Activated T-cell treated with anti-CD3 and anti-CD28 coated beads, Interleukin-2, amount 50 U/mL, for 24 hours (primary cell): ENCODE measurements at regions not wholly inside any gene's neighbourhood (a gene's known extent, or its start where the extent isn't known, plus 50 kb on each side); places are given as distances from the start of the nearest gene placed in this dataset.
"Not testable (repeated sequence)": the region's sequence is repeated elsewhere in the genome, so short reads cannot be mapped to it uniquely, and the experiment has no call there.

Experiments used
- DNase-seq: peaks from one replicate; pipeline ENCODE4 v3.0.0-alpha.2; 2020
- H3K27ac Mint-ChIP-seq: 2 replicates; pipeline ENCODE4 v1.8.0; 2020; ENCODE audit warnings: mild to moderate bottlenecking, mixed read lengths
- H3K27me3 Mint-ChIP-seq: 2 replicates; pipeline ENCODE4 v1.8.0; 2020; ENCODE audit warnings: mixed read lengths
- H3K36me3 Mint-ChIP-seq: 2 replicates; pipeline ENCODE4 v1.8.0; 2020; ENCODE audit warnings: low read depth, mixed read lengths
- H3K4me1 Mint-ChIP-seq: 2 replicates; pipeline ENCODE4 v1.8.0; 2020; ENCODE audit warnings: low read depth, mixed read lengths
- H3K4me3 Mint-ChIP-seq: 2 replicates; pipeline ENCODE4 v1.8.0; 2020; ENCODE audit warnings: mild to moderate bottlenecking, moderate library complexity, mixed read lengths
- H3K9me3 Mint-ChIP-seq: 2 replicates; pipeline ENCODE4 v1.8.0; 2020; ENCODE audit warnings: mixed read lengths

DNA sequence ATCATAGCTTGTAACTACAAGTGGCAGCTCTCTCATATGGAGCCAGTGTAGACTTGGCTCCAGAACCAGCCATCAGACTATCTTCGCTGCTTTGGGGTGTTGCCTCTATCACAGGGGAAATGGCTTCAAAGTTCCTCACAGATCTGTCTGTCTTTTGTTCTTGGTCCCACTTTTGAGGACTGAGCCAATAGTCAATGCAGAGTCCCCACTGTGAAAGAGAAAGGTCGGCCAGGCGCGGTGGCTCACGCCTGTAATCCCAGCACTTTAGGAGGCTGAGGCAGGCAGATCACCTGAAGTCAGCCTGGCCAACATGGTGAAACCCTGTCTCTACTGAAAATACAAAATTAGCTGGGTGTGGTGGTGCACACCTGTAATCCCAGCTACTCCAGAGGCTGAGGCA is 86.9 kb upstream of the FZD7 start:
- not testable (repeated sequence) for H3K4me3 Mint-ChIP-seq, H3K36me3 Mint-ChIP-seq, H3K27ac Mint-ChIP-seq, H3K4me1 Mint-ChIP-seq, H3K9me3 Mint-ChIP-seq, DNase-seq
- H3K27me3 Mint-ChIP-seq = peaks cover 23% of the 10 kb centered on the region

DNA sequence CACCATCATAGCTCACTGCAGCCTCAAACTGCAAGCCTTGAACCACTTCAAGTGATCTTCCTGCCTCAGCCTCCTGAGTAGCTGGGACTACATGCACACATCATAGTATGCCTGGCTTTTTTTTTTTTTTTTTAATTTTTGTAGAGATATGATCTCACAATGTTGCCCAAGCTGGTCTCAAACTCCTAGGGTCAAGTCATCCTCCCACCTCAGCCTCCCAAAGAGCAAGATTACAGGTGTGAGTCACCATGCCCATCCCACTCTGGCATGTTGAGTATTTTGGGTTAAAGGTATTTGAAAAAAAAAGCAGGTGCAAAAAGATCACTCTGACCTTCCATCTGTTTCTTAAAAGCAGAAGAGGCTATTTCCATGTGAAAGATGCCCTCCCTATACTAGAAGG is 86.4 kb upstream of the FZD7 start:
- no peak overlapping the region for H3K27ac Mint-ChIP-seq
- no peaks in the 10 kb centered on the region for H3K36me3 Mint-ChIP-seq
- H3K27me3 Mint-ChIP-seq = peaks cover 23% of the 10 kb centered on the region
- DNase-seq = no peak
- H3K9me3 Mint-ChIP-seq = no peaks in the 10 kb centered on the region
- H3K4me3 Mint-ChIP-seq = no peak overlapping the region
- H3K4me1 Mint-ChIP-seq = no peaks in the 10 kb centered on the region

DNA sequence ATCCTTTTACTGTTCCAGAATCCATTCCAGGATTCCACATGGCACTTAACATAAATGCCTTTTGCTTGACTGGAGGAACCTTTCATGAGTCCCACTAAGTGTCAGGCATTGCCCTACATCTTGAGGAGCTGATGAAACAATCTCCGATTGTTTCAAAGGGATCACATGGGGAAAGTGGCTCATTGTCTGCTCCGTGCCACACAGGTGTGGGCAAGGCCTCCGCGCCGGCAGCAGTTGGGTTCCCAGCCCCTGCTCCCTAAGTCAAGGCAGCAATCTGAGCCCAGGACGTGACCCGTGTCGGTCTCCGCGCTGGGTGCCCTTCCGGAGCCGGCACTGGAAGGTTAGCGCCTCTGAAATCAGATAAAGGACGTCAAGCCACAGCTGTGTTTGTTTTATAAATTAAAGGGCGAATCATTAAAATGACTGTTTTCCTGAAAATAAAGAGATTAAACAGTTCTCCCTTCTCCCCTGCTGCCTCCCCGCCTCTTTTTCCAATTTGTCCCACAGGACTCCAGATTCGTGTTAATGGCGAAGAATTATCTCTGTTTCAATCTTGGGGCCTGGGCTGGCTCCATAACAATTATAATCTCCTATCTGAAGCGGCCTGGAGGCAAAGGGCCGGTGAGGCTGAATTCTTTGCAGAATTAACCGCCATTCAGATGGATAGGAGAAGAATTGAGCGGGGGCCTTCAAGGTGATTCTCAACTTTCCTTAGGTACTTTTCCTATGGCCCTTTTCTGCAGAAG is 84.3 kb upstream of the FZD7 start:
- no peaks in the 10 kb centered on the region for H3K9me3 Mint-ChIP-seq
- no peak overlapping the region for H3K4me3 Mint-ChIP-seq
- H3K27me3 Mint-ChIP-seq = peaks cover 23% of the 10 kb centered on the region
- no peak overlapping the region for H3K27ac Mint-ChIP-seq
- no peaks in the 10 kb centered on the region for H3K4me1 Mint-ChIP-seq
- DNase-seq = no peak
- no peaks in the 10 kb centered on the region for H3K36me3 Mint-ChIP-seq

DNA sequence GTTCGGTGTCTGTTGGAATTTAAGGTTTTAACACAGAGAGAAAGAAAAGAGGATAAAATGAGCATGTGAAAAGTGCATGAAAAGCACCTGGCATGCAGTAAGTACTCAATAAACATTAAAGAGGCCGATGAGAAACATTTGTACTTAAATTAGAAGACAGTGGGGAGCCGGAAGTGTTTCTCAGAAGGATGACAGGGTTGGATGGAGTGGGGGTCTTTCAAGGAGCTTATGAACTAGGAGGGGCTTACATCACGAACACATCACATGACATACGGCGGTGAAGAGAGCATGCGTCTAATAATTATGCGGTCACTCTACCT is 83.8 kb upstream of the FZD7 start:
- Mint-ChIP-seq H3K27ac (no peak overlapping the region), H3K4me1 (no peaks in the 10 kb centered on the region), H3K9me3 (no peaks in the 10 kb centered on the region), H3K27me3 (peaks cover 23% of the 10 kb centered on the region), H3K36me3 (no peaks in the 10 kb centered on the region), H3K4me3 (no peak overlapping the region)
- DNase-seq = no peak

DNA sequence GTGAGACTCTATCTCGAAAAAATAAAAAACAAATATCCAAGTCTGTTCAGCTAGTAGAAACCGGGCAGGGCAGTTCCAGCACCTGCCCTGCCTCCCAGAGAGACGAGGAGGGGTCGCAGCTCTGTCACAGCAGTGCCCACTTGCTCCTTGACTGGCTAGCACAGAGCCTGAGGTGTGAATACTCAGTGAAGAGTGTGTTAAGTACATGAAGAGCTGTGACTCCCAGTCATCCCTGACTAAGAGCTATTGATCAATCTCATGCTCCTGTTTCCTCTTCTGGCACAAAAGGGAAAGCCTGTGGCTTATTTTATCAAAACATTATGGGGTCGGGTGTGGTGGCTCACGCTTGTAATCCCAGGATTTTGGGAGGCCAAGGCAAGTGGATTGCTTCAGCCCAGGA is 83.0 kb upstream of the FZD7 start:
- H3K4me3 Mint-ChIP-seq = no peak overlapping the region
- H3K27ac Mint-ChIP-seq = no peak overlapping the region
- no peaks in the 10 kb centered on the region for H3K9me3 Mint-ChIP-seq
- no peak for DNase-seq
- H3K27me3 Mint-ChIP-seq = peaks cover 27% of the 10 kb centered on the region
- no peaks in the 10 kb centered on the region for H3K36me3 Mint-ChIP-seq
- H3K4me1 Mint-ChIP-seq = no peaks in the 10 kb centered on the region

DNA sequence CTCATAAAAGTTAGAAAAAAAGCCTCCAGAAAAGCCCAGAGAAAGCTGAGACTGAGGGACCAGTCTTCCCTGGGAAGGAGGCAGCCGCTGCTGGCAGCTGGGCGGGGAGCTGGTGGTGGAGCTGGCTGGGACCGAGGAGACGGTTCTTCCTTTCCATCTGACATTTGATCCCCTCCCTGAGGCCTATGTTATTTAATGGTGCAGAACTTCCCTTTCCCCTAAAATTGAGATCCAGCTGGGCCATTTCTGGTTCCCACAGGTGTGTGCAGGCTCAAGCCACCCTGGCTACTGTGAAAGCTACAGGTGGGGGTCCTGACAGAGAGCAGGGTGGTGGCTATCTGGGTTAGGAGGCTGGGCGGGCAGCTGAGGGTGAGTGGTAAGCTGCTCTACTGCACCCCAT is 81.5 kb upstream of the FZD7 start:
- Mint-ChIP-seq H3K27ac (no peak overlapping the region), H3K4me1 (no peaks in the 10 kb centered on the region), H3K4me3 (no peak overlapping the region), H3K27me3 (peaks cover 38% of the 10 kb centered on the region), H3K36me3 (no peaks in the 10 kb centered on the region), H3K9me3 (no peaks in the 10 kb centered on the region)
- no peak for DNase-seq

DNA sequence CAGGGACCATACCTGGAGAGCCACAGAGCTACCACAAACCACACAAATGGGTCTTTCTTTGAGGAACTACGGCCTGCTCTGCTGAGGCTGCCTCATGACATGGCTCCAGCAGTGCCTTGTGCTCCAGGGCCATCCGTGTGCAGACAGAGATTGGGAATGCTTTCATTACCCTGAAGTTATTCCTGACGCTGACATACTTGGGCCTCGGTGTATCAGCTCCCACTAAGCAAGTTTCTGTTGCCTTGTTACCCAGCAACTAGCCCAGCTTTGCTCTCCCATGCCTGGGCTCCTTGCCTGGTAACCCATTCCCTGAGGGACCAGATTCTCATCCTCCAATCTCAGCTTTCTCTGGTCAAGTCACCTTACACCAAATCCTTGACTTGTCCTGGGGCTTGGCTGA is 80.3 kb upstream of the FZD7 start:
- no peak for DNase-seq
- no peaks in the 10 kb centered on the region for H3K4me1 Mint-ChIP-seq
- H3K36me3 Mint-ChIP-seq = no peaks in the 10 kb centered on the region
- no peak overlapping the region for H3K4me3 Mint-ChIP-seq
- H3K27me3 Mint-ChIP-seq = peaks cover 29% of the 10 kb centered on the region
- no peak overlapping the region for H3K27ac Mint-ChIP-seq
- H3K9me3 Mint-ChIP-seq = no peaks in the 10 kb centered on the region

DNA sequence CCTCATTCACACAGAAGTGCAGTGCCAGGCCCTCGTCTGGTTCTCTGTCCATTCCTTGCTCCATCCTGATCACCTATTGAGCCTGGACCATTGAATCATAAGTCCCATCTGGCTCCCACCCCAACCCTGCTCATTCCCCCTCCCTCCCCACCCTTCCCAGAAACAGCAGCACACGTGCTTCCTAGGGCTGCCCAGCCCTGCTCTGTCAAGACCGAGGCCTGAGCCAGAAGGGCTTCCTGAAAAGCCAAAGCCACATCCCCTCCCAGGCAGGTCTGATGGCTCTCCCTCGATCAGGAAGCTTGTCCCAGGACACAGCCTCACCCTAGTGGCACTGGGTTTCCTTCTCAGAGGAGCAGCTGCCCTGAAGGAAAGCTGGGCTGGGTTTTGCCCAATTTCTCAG is 79.8 kb upstream of the FZD7 start:
- Mint-ChIP-seq H3K4me1 (no peaks in the 10 kb centered on the region), H3K9me3 (no peaks in the 10 kb centered on the region)

DNA sequence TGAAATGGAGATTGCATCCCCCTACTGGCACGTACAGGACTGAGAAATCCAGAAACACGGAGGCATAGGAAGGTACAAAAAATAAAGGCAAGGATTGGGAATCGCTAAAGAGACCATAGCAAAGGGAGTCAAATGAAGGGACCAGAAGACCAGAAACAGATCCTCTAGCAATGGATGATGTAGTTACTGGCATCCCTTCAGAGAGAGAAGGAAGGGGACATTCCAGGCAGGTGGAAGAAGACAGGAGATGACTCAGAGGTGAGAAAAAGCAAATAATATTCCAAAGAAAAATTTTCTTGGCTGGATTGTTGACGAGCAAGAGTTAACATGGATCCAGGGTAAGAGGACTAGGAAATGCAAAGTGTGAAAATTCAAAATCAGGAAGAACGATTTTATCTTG is 78.4 kb upstream of the FZD7 start:
- Mint-ChIP-seq H3K9me3 (no peaks in the 10 kb centered on the region), H3K36me3 (no peaks in the 10 kb centered on the region), H3K27me3 (peaks cover 15% of the 10 kb centered on the region), H3K27ac (no peak overlapping the region), H3K4me1 (no peaks in the 10 kb centered on the region), H3K4me3 (no peak overlapping the region)
- DNase-seq = no peak

More for the DNA sequence above, 79.8 kb upstream of the FZD7 start:
- Mint-ChIP-seq H3K36me3 (no peaks in the 10 kb centered on the region), H3K27me3 (peaks cover 27% of the 10 kb centered on the region), H3K4me3 (no peak overlapping the region), H3K27ac (no peak overlapping the region)
- no peak for DNase-seq

DNA sequence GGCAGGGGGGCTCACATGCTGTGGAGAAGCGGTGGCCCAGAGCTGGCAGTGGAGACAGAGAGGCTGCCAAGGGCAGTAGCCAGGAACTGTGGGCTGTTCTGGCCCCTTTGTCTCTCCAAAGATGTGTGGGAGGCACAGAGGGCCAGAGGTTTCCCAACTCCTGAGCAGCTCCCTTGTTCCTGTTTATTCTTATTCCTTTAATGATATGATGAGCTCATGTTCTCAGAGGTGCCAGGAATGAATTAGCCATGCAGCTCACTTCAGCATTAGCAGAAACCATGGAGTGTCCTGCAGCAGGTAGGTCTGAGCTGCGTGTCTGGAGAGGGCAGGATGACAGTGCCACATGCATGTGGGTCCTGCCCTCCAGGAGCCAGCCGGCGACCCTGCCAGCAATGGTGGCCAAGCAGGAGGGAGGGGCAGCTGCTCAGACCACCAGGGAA is 77.9 kb upstream of the FZD7 start:
- no peaks in the 10 kb centered on the region for H3K9me3 Mint-ChIP-seq
- H3K27ac Mint-ChIP-seq = no peak overlapping the region
- no peak for DNase-seq
- no peaks in the 10 kb centered on the region for H3K36me3 Mint-ChIP-seq
- peaks cover 15% of the 10 kb centered on the region for H3K27me3 Mint-ChIP-seq
- no peaks in the 10 kb centered on the region for H3K4me1 Mint-ChIP-seq
- no peak overlapping the region for H3K4me3 Mint-ChIP-seq

DNA sequence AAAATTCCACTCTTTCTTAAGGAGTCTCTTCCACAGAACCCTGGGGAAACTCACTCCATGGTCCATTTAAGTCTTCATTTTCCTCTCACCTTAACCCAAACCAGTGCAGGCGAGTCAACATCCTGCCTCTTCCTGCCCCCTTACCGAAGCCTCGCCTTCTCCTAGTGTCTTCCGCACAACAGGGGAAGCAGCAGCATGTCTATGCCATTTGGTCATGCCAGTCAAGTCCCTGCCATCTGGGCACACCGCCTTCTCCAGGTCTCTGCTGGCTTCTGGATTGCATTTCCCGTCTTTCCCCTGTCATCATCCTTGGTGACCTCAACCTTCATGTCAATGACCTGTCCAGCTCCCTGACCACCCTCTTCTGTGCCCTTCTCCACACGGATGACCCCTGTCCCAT is 77.3 kb upstream of the FZD7 start:
- Mint-ChIP-seq H3K27me3 (peaks cover 15% of the 10 kb centered on the region), H3K4me1 (no peaks in the 10 kb centered on the region), H3K4me3 (no peak overlapping the region), H3K27ac (no peak overlapping the region), H3K36me3 (no peaks in the 10 kb centered on the region), H3K9me3 (no peaks in the 10 kb centered on the region)
- DNase-seq = no peak

DNA sequence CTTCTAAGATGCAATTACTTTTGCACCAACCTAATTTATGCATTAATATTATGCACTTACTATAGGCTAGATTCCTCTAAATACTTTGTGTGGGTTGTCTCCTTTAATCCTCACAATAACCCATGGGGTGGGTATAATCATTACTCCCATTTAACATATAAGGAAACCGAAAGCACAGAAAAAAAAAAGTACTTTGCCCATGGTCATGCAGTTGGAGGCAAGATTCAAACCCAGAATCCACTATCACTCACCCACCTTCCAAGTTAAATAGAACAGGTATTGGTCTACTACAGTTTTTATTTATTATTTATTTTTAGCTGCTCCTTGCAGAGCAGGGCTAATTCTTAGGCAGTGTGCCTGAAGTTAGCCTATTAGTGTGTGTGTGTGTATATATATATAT is 76.6 kb upstream of the FZD7 start:
- Mint-ChIP-seq H3K36me3 (no peaks in the 10 kb centered on the region), H3K9me3 (no peaks in the 10 kb centered on the region), H3K4me1 (no peaks in the 10 kb centered on the region), H3K27ac (no peak overlapping the region), H3K4me3 (no peak overlapping the region), H3K27me3 (peaks cover 15% of the 10 kb centered on the region)
- no peak for DNase-seq

DNA sequence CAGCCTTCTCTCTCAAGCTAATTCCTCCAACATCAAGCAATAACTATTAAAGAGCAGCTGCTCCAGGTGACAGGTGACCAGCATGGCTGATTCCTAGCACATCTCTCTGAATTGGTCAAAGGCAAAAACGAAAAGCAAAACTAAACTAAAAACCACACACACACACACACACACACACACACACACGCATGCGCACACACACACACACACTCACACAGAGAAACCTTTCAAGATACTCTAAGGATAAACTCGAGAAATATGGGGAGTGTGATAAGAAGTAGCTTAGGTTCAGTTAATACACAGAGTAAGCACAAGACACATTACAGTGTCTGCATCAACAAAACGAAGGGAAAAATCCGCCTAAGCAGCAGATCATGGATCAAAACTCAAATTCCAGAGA is 74.5 kb upstream of the FZD7 start:
- Mint-ChIP-seq H3K4me3 (no peak overlapping the region), H3K36me3 (no peaks in the 10 kb centered on the region), H3K27me3 (peaks cover 15% of the 10 kb centered on the region), H3K4me1 (peaks cover under 1% of the 10 kb centered on the region), H3K9me3 (no peaks in the 10 kb centered on the region), H3K27ac (no peak overlapping the region)
- DNase-seq = no peak

DNA sequence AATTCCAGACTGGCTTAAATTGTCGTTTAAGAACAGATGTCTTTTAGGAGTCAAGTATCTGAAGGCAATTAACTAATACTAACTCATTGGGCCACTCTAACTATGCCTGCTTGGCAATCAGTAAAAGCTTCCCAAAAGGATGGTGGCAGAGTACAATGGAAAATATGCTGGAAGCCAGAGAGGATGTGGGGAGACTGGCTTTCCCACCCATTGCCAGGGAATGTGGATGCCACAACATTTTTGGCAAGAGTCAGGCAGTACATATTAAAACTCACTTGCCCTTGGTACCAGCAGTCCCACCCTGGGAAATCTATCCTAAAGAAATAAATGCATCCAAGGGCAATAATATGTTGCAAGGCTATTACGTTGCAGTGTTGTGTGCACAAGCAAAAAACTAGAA is 74.0 kb upstream of the FZD7 start:
- no peak for DNase-seq
- peaks cover 15% of the 10 kb centered on the region for H3K27me3 Mint-ChIP-seq
- H3K27ac Mint-ChIP-seq = no peak overlapping the region
- H3K9me3 Mint-ChIP-seq = no peaks in the 10 kb centered on the region
- no peak overlapping the region for H3K4me3 Mint-ChIP-seq
- H3K4me1 Mint-ChIP-seq = peaks cover 4% of the 10 kb centered on the region
- no peaks in the 10 kb centered on the region for H3K36me3 Mint-ChIP-seq

DNA sequence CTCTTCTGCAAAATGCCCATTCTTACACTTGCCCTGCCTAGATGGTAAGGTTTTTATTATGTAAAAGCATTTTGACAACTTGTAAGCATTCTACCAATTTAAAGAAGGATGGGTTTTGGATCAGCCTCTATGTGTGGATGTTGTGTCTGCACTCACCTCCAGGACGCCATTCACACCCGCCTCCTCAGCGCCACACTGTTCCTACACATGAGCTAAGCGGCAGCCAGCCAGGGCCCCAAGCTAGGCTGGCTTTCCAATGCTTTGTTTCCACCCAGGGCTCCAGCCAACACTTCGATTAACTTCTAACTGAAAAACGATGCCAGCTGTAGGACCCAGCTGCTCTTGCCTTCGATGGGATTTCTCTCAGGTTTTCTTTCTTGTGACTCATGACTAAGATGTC is 73.3 kb upstream of the FZD7 start:
- Mint-ChIP-seq H3K9me3 (no peaks in the 10 kb centered on the region), H3K4me3 (no peak overlapping the region), H3K4me1 (peaks cover 7% of the 10 kb centered on the region)

DNA sequence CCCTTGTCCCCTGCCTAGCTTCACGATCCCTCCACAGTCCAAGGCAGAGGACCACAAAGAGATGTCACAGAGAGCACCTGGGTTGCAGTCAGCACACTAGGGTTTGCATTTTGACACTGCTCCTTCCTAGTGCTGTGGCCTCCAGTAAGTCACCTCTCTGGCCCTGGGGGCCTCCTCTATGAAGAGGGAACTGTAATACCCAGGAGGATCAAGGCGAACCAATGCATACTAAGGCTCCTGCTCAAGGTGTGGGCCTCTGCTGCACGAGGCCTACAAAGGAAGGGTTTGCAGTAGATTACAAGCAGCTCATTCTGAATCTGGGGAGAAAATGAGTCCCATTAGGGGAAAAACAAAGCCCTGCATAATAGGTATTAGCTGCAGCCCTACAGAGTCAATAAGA is 72.3 kb upstream of the FZD7 start:
- DNase-seq = no peak
- H3K36me3 Mint-ChIP-seq = no peaks in the 10 kb centered on the region

More for the DNA sequence above, 73.3 kb upstream of the FZD7 start:
- Mint-ChIP-seq H3K27ac (no peak overlapping the region), H3K36me3 (no peaks in the 10 kb centered on the region), H3K27me3 (peaks cover 12% of the 10 kb centered on the region)
- DNase-seq = no peak

More for the DNA sequence above, 72.3 kb upstream of the FZD7 start:
- H3K27me3 Mint-ChIP-seq = peaks cover 7% of the 10 kb centered on the region
- H3K27ac Mint-ChIP-seq = no peak overlapping the region
- H3K9me3 Mint-ChIP-seq = no peaks in the 10 kb centered on the region
- H3K4me1 Mint-ChIP-seq = peaks cover 7% of the 10 kb centered on the region
- H3K4me3 Mint-ChIP-seq = no peak overlapping the region
